GM18870 (cell line): ENCODE measurements at regions not wholly inside any gene's neighbourhood (a gene's known extent, or its start where the extent isn't known, plus 50 kb on each side); places are given as distances from the start of the nearest gene placed in this dataset.

Experiments used
- ATAC-seq: cut with Tn5 transposase; IDR thresholded peaks from one replicate; pipeline ENCODE4 v1.9.1; 2021; ENCODE audit warnings: moderate library complexity; ENCODE audit not compliant: unreplicated experiment

- no peak for ATAC-seq
These were observed 55.7 kb downstream of the CXCR4 start for GRCh38 chr2:136062066-136062837.

- ATAC-seq: no peak
These were observed 57.5 kb downstream of the CXCR4 start for GRCh38 chr2:136060416-136060815.

GRCh38 chr2:136059036-136059472, 58.9 kb downstream of the CXCR4 start:
- peak; percentile 38 for ATAC-seq

GRCh38 chr2:136058262-136058661, 59.7 kb downstream of the CXCR4 start:
- no peak for ATAC-seq

GRCh38 chr2:136057802-136058140, 60.2 kb downstream of the CXCR4 start:
- no peak for ATAC-seq

- ATAC-seq: peak; percentile 45
These were observed 60.7 kb downstream of the CXCR4 start for GRCh38 chr2:136057023-136057801.

- peak; percentile 38 for ATAC-seq
These were observed 61.8 kb downstream of the CXCR4 start for GRCh38 chr2:136055929-136056688.

GRCh38 chr2:136054856-136055255, 63.1 kb downstream of the CXCR4 start:
- no peak for ATAC-seq

- peak; percentile 34 for ATAC-seq
These were observed 65.3 kb downstream of the CXCR4 start for GRCh38 chr2:136052369-136053362.

GRCh38 chr2:136051725-136052048, 66.3 kb upstream of the DARS1 start:
- no peak for ATAC-seq

- ATAC-seq: peak; percentile 51
These were observed 65.7 kb upstream of the DARS1 start for GRCh38 chr2:136051001-136051724.

- no peak for ATAC-seq
These were observed 64.8 kb upstream of the DARS1 start for GRCh38 chr2:136049991-136050920.

GRCh38 chr2:136049011-136049742, 63.8 kb upstream of the DARS1 start:
- ATAC-seq: no peak

GRCh38 chr2:136045835-136046570, 60.6 kb upstream of the DARS1 start:
- ATAC-seq: no peak

- ATAC-seq: no peak
These were observed 59.9 kb upstream of the DARS1 start for GRCh38 chr2:136045344-136045743.
